ENCODE measurements at regions not wholly inside any gene's neighbourhood (a gene's known extent, or its start where the extent isn't known, plus 50 kb on each side); places are given as distances from the start of the nearest gene placed in this dataset.

- no peak for DNase-seq
Observed at GRCh38 chr10:21196822-21197395, 299.8 kb upstream of the NEBL start.

GRCh38 chr10:21195252-21195651 is 298.1 kb upstream of the NEBL start:
- DNase-seq: no peak

DNA sequence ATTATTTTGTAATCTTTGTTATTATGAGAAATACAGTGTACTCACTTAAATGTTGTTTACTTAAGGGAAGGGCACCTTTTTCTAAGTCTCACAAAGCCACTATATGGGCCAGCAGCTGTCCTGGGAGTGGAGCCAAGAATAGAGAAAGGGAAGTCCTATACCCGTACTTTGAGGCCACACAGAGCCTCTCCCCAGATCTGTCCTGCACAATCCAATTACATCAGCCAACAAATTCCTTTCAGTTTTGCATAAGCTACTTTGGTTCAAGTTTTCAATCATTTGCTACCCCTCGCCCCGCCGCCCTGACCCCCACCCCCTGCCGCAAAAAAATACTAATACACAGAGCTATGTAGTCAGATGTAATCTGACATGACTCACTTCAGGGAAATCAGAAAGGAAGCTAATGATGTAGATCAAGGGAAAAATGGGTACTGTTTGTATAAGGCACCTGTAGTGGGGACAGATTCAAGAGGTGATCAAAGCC is 297.4 kb upstream of the NEBL start:
- DNase-seq: no peak

GRCh38 chr10:21193196-21193595 is 296.1 kb upstream of the NEBL start:
- DNase-seq: no peak

DNA sequence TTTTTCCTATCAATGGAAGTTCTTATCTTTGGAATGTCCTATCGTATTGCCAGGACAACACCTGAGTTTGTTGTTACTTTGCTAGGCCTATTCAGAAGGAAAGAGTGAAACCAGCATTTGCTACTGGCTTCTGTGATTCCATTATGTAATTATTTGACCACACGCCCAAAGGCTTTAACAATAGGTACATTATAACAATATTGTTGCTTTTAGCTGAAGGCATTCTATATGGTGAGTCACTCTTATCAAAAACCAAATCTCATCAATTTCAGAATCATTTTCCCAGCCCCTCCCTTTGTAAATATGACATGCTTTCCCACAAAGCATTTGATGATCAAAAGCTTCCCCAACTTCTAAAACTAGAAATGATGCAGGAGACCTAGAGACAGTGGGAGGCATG is 294.4 kb upstream of the NEBL start:
- no peak for DNase-seq

- DNase-seq: no peak
Observed at GRCh38 chr10:21184984-21185383, 287.9 kb upstream of the NEBL start.

GRCh38 chr10:21184216-21184615 is 287.1 kb upstream of the NEBL start:
- no peak for DNase-seq

- DNase-seq: no peak
Observed at GRCh38 chr10:21183025-21183424, 285.9 kb upstream of the NEBL start.

- DNase-seq: no peak
Observed at GRCh38 chr10:21181451-21181850, 284.3 kb upstream of the NEBL start.

DNA sequence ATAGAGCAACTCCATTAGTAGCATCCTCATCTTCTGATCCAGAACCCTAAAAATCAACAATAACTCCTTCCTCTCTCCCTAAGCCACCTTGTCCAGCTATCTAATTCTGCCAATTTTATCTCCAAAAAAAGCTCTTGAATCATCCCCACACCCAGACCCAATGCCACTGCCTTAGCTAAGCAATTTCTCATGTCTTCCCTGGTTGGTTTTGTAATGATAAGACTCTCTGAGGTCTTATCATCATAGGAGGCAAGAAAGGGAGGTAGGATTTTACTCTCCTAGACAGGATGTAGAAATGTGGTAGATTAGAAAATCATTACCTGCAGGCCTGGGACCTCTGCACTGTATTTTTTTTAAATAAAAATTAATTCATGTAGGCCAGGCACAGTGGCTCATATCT is 283.5 kb upstream of the NEBL start:
- DNase-seq: no peak

DNA sequence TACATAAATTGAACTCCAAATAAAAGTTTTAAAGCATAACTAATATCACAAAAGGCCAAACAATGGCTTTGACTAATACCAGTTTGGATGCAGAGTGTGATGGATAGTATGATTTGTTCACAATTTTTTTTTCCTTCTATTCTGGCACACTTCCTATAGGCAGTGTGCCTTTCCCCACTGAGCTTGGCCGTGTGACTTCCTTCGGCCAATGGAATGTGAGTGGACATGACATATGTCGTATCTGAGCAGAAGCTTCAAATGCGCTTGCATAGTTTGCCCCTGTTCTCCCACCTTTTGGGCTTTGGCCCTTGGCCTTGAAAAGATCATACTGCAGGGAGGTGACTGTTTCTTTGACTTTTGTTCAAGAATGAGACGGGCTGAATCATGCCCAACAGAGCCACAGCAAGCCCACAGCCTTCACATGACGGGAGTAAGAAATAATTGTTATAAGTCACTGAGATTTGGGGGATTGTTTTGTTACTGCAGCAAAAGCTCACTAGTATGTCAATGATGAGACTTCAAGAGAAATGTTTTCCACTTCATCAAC is 279.9 kb upstream of the NEBL start:
- no peak for DNase-seq

GRCh38 chr10:21175797-21176196 is 278.7 kb upstream of the NEBL start:
- no peak for DNase-seq

GRCh38 chr10:21174715-21175495 is 277.8 kb upstream of the NEBL start:
- DNase-seq: no peak

GRCh38 chr10:21173802-21174714 is 276.9 kb upstream of the NEBL start:
- no peak for DNase-seq

GRCh38 chr10:21172930-21173801 is 276.1 kb upstream of the NEBL start:
- no peak for DNase-seq

DNA sequence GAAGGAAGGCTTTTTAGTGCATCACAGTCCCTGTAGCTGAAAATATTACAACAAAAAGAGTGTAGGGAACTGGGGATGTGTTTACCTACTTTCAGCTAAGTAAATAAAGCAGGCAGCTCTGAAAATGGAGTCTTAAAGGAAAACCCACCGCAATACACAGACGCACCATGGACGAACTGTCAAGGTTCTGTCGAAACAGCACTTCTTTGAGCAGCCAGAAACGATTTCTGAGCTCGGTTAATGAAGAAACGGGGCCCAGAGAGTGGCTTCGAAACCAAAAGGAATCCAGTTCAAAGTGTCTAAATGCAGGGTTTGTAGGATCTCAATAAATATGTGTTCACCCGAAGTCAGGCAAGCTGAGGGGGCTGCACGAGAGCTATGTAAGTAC is 275.4 kb upstream of the NEBL start:
- DNase-seq: no peak

DNA sequence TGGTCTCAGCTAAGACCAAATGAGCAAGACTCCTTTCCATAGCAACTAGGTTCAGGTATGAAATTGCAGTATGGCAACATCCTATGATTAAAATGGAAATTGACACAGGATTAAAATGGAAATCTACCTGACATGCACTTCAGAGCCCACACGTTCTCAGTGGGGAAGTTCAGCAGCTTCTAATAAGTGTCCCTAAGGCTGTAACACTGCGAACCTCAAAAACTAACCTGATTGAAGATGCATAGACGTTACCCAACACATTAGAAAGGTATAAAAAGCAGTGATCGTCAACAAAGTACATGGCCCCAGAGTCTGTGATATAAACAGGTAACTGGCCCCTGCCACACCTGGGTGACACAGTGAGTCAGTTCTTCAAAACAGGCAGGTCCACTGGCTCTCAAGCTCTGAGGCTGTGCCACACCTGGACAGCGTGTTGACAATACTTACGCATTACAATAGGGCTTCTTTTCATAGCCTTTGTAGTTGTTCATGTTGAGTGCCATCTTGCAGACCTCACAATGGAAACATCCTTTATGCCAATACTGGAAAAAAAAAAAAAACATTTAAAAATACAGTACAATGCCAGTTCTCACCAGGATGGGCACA is 274.9 kb upstream of the NEBL start:
- DNase-seq: no peak

DNA sequence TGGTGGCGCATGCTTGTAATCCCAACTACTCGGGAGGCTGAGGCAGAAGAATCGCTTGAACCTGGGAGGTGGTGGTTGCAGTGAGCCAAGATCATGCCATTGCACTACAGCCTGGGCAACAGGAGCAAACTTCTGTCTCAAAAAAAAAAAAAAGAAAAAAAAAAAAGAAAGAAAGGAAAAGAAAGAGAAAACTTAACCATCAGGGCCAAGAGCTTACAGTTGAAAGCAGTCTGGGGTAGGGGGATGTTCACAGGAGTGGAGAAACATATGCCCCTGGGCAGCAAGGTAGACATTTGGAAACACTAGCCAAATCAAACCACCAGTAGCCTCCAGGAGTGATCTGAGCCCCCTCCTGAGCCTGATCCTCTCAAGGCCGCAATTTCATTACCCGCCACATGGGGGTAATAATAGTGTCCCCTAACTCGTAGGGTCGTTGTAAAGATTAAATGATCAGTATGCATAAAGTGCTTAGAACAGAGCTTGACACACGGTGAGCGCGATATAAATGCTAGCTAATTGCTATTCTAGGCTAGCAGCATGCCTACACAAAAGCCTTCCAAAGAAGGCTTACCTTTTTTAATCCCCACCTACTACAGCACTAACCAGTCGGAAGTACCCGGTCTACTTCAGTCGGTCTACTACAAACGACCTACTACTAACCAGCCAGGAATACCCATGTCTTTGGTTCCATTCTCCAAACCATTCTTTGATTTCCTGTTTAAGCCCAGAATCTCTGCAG is 274.3 kb upstream of the NEBL start:
- no peak for DNase-seq

DNA sequence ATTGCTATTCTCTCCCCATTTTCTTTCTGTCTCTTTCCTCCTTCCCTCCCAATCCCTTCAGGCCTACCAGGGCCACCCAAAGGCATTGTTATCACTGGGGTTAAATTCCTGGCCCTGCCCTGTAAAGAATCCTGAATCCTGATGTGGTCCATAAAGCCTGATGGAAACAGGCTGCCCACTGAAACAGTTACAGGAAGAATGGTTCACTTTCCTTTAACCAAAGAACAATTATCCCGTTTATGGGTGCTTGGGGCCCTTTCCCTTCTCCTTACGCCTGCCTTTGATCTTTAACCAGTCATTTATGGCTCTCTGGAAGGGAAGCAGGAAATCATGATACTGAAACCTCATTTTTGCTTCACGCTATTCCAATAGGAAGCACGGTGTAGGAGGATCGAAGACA is 273.1 kb upstream of the NEBL start:
- no peak for DNase-seq

- DNase-seq: no peak
Observed at GRCh38 chr10:21169271-21169670, 272.2 kb upstream of the NEBL start.
